ENCODE measurements at regions not wholly inside any gene's neighbourhood (a gene's known extent, or its start where the extent isn't known, plus 50 kb on each side); places are given as distances from the start of the nearest gene placed in this dataset.
A peak's percentile ranks its signal among the peaks of the same experiment; 100 is the strongest.

GRCh38 chr13:105914291-105915036, 621.0 kb downstream of the EFNB2 start:
- no peak for ATAC-seq (ENCODE audit: low read depth in 2 of 2)
- H3K27me3 Mint-ChIP-seq, result peaks cover 0 to 4% (median 0%) of the 10 kb centered on the region in 3 donors

GRCh38 chr13:105908586-105908985, 626.9 kb downstream of the EFNB2 start:
- Mint-ChIP-seq H3K9me3 (peaks cover 0 to 4% (median 0%) of the 10 kb centered on the region in 7 donors), H3K27me3 (peaks cover 0 to 5% (median 0%) of the 10 kb centered on the region in 3 donors), H3K4me3 (no peak overlapping the region), H3K27ac (no peak overlapping the region), H3K4me1 (no peaks in the 10 kb centered on the region), H3K36me3 (no peaks in the 10 kb centered on the region)
- DNase-seq (no peak), ATAC-seq (ENCODE audit: low read depth in 2 of 2) (no peak)

More at GRCh38 chr13:105914291-105915036, 621.0 kb downstream of the EFNB2 start:
- Mint-ChIP-seq H3K36me3 (no peaks in the 10 kb centered on the region), H3K4me1 (no peaks in the 10 kb centered on the region), H3K27ac (no peak overlapping the region), H3K4me3 (no peak overlapping the region), H3K9me3 (peaks cover 0 to 6% (median 3%) of the 10 kb centered on the region in 7 donors)
- no peak for DNase-seq

GRCh38 chr13:105907319-105908019, 628.0 kb downstream of the EFNB2 start:
- H3K9me3 Mint-ChIP-seq, result peaks cover 0 to 4% (median 0%) of the 10 kb centered on the region in 7 donors
- ATAC-seq (ENCODE audit: low read depth in 2 of 2) (no peak), DNase-seq (no peak)
- peaks cover 0 to 5% (median 0%) of the 10 kb centered on the region in 3 donors for H3K27me3 Mint-ChIP-seq
- H3K36me3 Mint-ChIP-seq, result no peaks in the 10 kb centered on the region
- no peak overlapping the region for H3K27ac Mint-ChIP-seq
- no peak overlapping the region for H3K4me3 Mint-ChIP-seq
- H3K4me1 Mint-ChIP-seq, result no peaks in the 10 kb centered on the region

GRCh38 chr13:105906746-105907145, 628.7 kb downstream of the EFNB2 start:
- no peak overlapping the region for H3K4me3 Mint-ChIP-seq
- no peak for DNase-seq
- peaks cover 0 to 5% (median 0%) of the 10 kb centered on the region in 3 donors for H3K27me3 Mint-ChIP-seq
- ATAC-seq (ENCODE audit: low read depth in 2 of 2), result no peak
- H3K9me3 Mint-ChIP-seq, result peaks cover 0 to 4% (median 0%) of the 10 kb centered on the region in 7 donors
- H3K4me1 Mint-ChIP-seq, result no peaks in the 10 kb centered on the region
- H3K36me3 Mint-ChIP-seq, result no peaks in the 10 kb centered on the region
- no peak overlapping the region for H3K27ac Mint-ChIP-seq

GRCh38 chr13:105904034-105904742, 631.3 kb downstream of the EFNB2 start:
- Mint-ChIP-seq H3K4me3 (no peak overlapping the region), H3K27ac (peak overlapping the region in 2 of 6 donors; percentile 41 to 62), H3K9me3 (peaks cover 0 to 4% (median 0%) of the 10 kb centered on the region in 7 donors), H3K4me1 (no peaks in the 10 kb centered on the region), H3K27me3 (peaks cover 0 to 5% (median 0%) of the 10 kb centered on the region in 3 donors), H3K36me3 (no peaks in the 10 kb centered on the region)
- no peak for DNase-seq
- ATAC-seq (ENCODE audit: low read depth in 2 of 2), result no peak

- no peak overlapping the region for H3K4me3 Mint-ChIP-seq
- H3K36me3 Mint-ChIP-seq, result no peaks in the 10 kb centered on the region
- no peaks in the 10 kb centered on the region for H3K27me3 Mint-ChIP-seq
- peaks cover 0 to 3% (median 0%) of the 10 kb centered on the region in 7 donors for H3K9me3 Mint-ChIP-seq
- H3K27ac Mint-ChIP-seq, result no peak overlapping the region
- H3K4me1 Mint-ChIP-seq, result no peaks in the 10 kb centered on the region
- no peak for DNase-seq
- ATAC-seq (ENCODE audit: low read depth in 2 of 2), result no peak
Observed at GRCh38 chr13:105902396-105902795, 633.1 kb downstream of the EFNB2 start.

GRCh38 chr13:105897575-105897974, 637.9 kb downstream of the EFNB2 start:
- Mint-ChIP-seq H3K4me3 (no peak overlapping the region), H3K36me3 (no peaks in the 10 kb centered on the region), H3K9me3 (peaks cover 0 to 4% (median 2%) of the 10 kb centered on the region in 7 donors), H3K27me3 (peaks cover 0 to 4% (median 0%) of the 10 kb centered on the region in 3 donors), H3K4me1 (no peaks in the 10 kb centered on the region), H3K27ac (no peak overlapping the region)
- DNase-seq, result no peak
- no peak for ATAC-seq (ENCODE audit: low read depth in 2 of 2)

- no peak overlapping the region for H3K4me3 Mint-ChIP-seq
- H3K4me1 Mint-ChIP-seq, result no peaks in the 10 kb centered on the region
Observed at GRCh38 chr13:105894697-105895096, 640.8 kb downstream of the EFNB2 start.

GRCh38 chr13:105890509-105890908, 645.0 kb downstream of the EFNB2 start:
- Mint-ChIP-seq H3K36me3 (no peaks in the 10 kb centered on the region), H3K4me1 (no peaks in the 10 kb centered on the region), H3K9me3 (peaks cover 0 to 11% (median 5%) of the 10 kb centered on the region in 7 donors), H3K4me3 (no peak overlapping the region), H3K27me3 (peaks cover 0 to 4% (median 0%) of the 10 kb centered on the region in 3 donors), H3K27ac (no peak overlapping the region)
- no peak for ATAC-seq (ENCODE audit: low read depth in 2 of 2)
- no peak for DNase-seq

More at GRCh38 chr13:105894697-105895096, 640.8 kb downstream of the EFNB2 start:
- peaks cover 0 to 4% (median 0%) of the 10 kb centered on the region in 3 donors for H3K27me3 Mint-ChIP-seq
- H3K36me3 Mint-ChIP-seq, result no peaks in the 10 kb centered on the region
- peaks cover 0 to 4% (median 2%) of the 10 kb centered on the region in 7 donors for H3K9me3 Mint-ChIP-seq
- DNase-seq (no peak), ATAC-seq (ENCODE audit: low read depth in 2 of 2) (no peak)
- no peak overlapping the region for H3K27ac Mint-ChIP-seq

GRCh38 chr13:105878119-105878700, 657.3 kb downstream of the EFNB2 start:
- no peaks in the 10 kb centered on the region for H3K4me1 Mint-ChIP-seq
- H3K27ac Mint-ChIP-seq, result no peak overlapping the region
- no peak for DNase-seq
- ATAC-seq (ENCODE audit: low read depth in 2 of 2), result no peak
- H3K36me3 Mint-ChIP-seq, result no peaks in the 10 kb centered on the region
- H3K9me3 Mint-ChIP-seq, result peaks cover 0 to 5% (median 0%) of the 10 kb centered on the region in 7 donors
- no peak overlapping the region for H3K4me3 Mint-ChIP-seq
- H3K27me3 Mint-ChIP-seq, result no peaks in the 10 kb centered on the region

- H3K27ac Mint-ChIP-seq, result no peak overlapping the region
- DNase-seq (no peak), ATAC-seq (ENCODE audit: low read depth in 2 of 2) (no peak)
- H3K9me3 Mint-ChIP-seq, result peaks cover 0 to 4% (median 1%) of the 10 kb centered on the region in 7 donors
- no peaks in the 10 kb centered on the region for H3K27me3 Mint-ChIP-seq
- H3K4me3 Mint-ChIP-seq, result no peak overlapping the region
- no peaks in the 10 kb centered on the region for H3K4me1 Mint-ChIP-seq
- H3K36me3 Mint-ChIP-seq, result no peaks in the 10 kb centered on the region
Observed at GRCh38 chr13:105874814-105875213, 660.6 kb downstream of the EFNB2 start.

- Mint-ChIP-seq H3K27ac (no peak overlapping the region), H3K27me3 (no peaks in the 10 kb centered on the region), H3K36me3 (no peaks in the 10 kb centered on the region), H3K4me1 (no peaks in the 10 kb centered on the region), H3K9me3 (peaks cover 0 to 5% (median 0%) of the 10 kb centered on the region in 7 donors), H3K4me3 (no peak overlapping the region)
- DNase-seq (no peak), ATAC-seq (ENCODE audit: low read depth in 2 of 2) (no peak)
Observed at GRCh38 chr13:105871768-105872167, 663.7 kb downstream of the EFNB2 start.

- H3K27me3 Mint-ChIP-seq, result no peaks in the 10 kb centered on the region
- ATAC-seq (ENCODE audit: low read depth in 2 of 2) (no peak), DNase-seq (no peak)
- H3K27ac Mint-ChIP-seq, result no peak overlapping the region
- no peaks in the 10 kb centered on the region for H3K36me3 Mint-ChIP-seq
- H3K9me3 Mint-ChIP-seq, result peaks cover 0 to 5% (median 0%) of the 10 kb centered on the region in 7 donors
- H3K4me3 Mint-ChIP-seq, result no peak overlapping the region
- no peaks in the 10 kb centered on the region for H3K4me1 Mint-ChIP-seq
Observed at GRCh38 chr13:105871326-105871725, 664.1 kb downstream of the EFNB2 start.

Data from naive B cell (primary cell).